Spleen (tissue), 7 donors: ENCODE measurements at regions not wholly inside any gene's neighbourhood (a gene's known extent, or its start where the extent isn't known, plus 50 kb on each side); places are given as distances from the start of the nearest gene placed in this dataset.

Experiments used
- POLR2A ChIP-seq, 3 donors: fragments of 450-650 bp; IDR thresholded peaks; one replicate each; pipeline ENCODE4 v1.5.1; 2017; ENCODE audit warnings: antibody characterized with exemption in 3 of 3, mild to moderate bottlenecking in 1 of 3
- TF ChIP-seq, protein P1 (sequence below), 11 experiments: fragments of 200-600 bp in 7 of 11; fragments of 450-650 bp in 4 of 11; sonication (generic) in 4 of 11; IDR thresholded peaks in 8 of 11; conservative IDR thresholded peaks in 3 of 11; 1 replicate in 7 of 11; 2 replicates in 4 of 11; pipeline versions ENCODE4 v1.4.0 to v1.8.0; 2016 to 2021; ENCODE audit warnings: antibody characterized with exemption in 11 of 11, inconsistent platforms in 4 of 11, mild to moderate bottlenecking in 1 of 11
- donor health status: DM: no; HTN: no; CAD: no; lungs with moderate emphysema.
- donor health status: DM: no; HTN: no; CAD: no.
- donor health status: DM: no; HTN: no; CAD: no.

DNA sequence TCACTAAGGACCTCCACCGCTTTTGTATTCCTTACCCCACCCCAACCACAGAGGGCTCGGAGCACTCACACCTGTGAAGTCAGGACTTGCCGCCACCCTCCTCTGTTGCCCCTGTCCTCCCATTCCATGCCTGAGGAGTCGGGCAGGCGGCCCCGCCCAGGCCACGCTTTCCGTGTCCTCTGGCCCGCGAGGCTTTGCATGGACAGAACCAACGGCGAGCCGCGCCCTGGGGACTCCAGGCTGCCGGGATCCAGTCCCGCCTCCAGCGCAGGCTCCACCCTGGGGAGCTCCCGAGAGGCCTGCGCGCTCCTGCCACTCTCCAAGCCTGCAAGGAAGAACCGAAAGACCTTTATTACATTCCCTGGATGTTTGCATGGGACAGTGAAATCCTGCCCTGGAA is 366.4 kb upstream of the POM121L12 start:
- TF ChIP-seq, protein P1, sequence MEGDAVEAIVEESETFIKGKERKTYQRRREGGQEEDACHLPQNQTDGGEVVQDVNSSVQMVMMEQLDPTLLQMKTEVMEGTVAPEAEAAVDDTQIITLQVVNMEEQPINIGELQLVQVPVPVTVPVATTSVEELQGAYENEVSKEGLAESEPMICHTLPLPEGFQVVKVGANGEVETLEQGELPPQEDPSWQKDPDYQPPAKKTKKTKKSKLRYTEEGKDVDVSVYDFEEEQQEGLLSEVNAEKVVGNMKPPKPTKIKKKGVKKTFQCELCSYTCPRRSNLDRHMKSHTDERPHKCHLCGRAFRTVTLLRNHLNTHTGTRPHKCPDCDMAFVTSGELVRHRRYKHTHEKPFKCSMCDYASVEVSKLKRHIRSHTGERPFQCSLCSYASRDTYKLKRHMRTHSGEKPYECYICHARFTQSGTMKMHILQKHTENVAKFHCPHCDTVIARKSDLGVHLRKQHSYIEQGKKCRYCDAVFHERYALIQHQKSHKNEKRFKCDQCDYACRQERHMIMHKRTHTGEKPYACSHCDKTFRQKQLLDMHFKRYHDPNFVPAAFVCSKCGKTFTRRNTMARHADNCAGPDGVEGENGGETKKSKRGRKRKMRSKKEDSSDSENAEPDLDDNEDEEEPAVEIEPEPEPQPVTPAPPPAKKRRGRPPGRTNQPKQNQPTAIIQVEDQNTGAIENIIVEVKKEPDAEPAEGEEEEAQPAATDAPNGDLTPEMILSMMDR (IDR thresholded peaks at IDR 0.05 in 8 of 11, conservative IDR thresholded peaks at IDR 0.05 in 3 of 11): no peak
- no peak for TF ChIP-seq POLR2A (IDR thresholded peaks at IDR 0.05)
